Fibroblast of the aortic adventitia (primary cell): ENCODE measurements at regions not wholly inside any gene's neighbourhood (a gene's known extent, or its start where the extent isn't known, plus 50 kb on each side); places are given as distances from the start of the nearest gene placed in this dataset.
A peak's percentile ranks its signal among the peaks of the same experiment; 100 is the strongest.

ENCODE experiments used
- DNase-seq: peaks from one replicate; pipeline ENCODE4 v3.0.0-alpha.2; 2010; ENCODE audit warnings: low read depth
- H3K4me3 ChIP-seq: 2 replicates; pipeline ENCODE4 v1.5.1; 2011; ENCODE audit warnings: low read depth, mild to moderate bottlenecking, control low read depth, low read length, moderate library complexity
- TF ChIP-seq, protein P1 (sequence below): IDR thresholded peaks from 2 replicates; pipeline ENCODE4 v1.5.1; 2011; ENCODE audit warnings: mild to moderate bottlenecking, low read length, control low read depth, inconsistent platforms; ENCODE audit not compliant: insufficient read depth

DNA sequence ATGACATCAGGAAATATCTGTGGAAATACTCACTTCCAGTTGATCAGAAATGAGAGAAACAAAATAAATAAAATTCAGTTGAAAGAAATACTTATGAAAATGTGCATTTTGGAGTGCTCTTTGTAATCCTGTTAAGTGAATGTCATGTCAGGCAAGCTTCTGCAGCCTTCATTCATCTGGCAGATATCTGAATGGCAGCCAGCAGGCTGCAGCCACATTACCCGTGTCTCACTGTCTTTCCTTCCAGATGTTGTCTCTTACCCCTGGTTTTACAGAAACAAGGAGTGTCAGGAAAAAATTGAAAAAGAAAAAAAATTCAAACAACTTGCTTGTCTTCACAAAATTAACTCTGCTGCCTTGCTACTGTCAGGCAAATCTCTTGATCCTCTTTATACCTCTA, 445.0 kb upstream of the RIOK2 start:
- H3K4me3 ChIP-seq: no peak overlapping the region
- DNase-seq: peak; percentile 10
- TF ChIP-seq, protein P1, sequence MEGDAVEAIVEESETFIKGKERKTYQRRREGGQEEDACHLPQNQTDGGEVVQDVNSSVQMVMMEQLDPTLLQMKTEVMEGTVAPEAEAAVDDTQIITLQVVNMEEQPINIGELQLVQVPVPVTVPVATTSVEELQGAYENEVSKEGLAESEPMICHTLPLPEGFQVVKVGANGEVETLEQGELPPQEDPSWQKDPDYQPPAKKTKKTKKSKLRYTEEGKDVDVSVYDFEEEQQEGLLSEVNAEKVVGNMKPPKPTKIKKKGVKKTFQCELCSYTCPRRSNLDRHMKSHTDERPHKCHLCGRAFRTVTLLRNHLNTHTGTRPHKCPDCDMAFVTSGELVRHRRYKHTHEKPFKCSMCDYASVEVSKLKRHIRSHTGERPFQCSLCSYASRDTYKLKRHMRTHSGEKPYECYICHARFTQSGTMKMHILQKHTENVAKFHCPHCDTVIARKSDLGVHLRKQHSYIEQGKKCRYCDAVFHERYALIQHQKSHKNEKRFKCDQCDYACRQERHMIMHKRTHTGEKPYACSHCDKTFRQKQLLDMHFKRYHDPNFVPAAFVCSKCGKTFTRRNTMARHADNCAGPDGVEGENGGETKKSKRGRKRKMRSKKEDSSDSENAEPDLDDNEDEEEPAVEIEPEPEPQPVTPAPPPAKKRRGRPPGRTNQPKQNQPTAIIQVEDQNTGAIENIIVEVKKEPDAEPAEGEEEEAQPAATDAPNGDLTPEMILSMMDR: no peak

DNA sequence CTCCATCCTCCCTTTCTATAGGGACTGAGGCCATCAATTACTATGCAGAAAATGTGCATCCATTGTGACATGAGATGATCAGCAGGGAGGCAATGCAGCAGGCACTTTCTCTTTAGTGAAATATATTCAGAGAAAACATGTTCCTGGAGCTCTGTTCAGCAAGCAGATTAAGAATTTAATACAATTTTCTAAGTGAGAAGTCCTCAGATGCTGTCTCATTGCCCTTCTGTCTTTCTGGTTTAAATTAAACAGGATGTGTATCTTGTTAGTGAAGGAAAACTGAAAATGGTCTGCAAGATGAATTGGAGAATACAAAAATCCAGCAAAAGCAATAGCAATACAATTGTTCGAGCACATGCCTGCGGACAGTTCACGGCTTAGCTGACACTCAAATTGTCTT, 445.8 kb upstream of the RIOK2 start:
- DNase-seq: peak; percentile 3
- no peak overlapping the region for H3K4me3 ChIP-seq
- TF ChIP-seq, protein P1: no peak

DNA sequence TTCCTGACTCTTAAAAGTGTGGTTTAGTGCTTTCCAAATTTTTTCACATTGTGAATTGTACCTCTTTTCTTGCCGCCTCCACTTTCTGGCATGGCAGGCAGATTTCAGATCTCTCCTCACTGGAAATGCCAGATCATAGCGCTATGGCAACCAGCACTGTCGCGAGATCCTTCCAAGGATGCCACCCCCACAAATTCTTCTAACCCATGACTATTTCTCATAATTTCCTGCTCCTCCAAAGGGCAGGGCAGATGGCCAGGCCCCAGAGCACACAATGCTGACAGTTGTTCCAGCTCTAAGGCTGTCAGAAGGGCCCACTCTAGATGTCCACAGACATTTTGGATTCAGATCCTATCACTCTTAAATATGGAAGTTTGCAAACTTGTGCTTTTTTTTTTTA, 446.2 kb upstream of the RIOK2 start:
- peak; percentile 79 for DNase-seq
- TF ChIP-seq, protein P1: no peak
- H3K4me3 ChIP-seq: no peak overlapping the region

DNA sequence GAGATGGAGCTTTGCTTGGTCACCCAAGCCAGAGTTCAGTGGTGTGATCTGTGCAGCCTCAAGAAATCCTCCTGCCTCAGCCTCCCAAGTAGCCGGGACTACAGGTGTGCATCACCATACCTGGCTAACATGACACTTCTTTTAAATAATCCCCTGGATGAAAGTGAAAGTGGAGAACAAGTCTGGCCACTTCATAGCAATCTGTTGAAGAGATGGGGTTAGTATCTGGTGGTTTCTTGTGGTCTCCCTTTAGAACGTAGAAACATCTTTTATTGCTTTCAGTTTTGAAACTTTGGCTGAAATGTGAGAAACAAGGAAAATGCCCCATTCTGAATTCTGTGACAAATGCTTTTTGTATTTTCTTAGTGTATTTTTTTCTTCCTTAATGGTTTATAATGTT, 452.5 kb upstream of the RIOK2 start:
- TF ChIP-seq, protein P1: no peak
- no peak overlapping the region for H3K4me3 ChIP-seq
- DNase-seq: no peak

DNA sequence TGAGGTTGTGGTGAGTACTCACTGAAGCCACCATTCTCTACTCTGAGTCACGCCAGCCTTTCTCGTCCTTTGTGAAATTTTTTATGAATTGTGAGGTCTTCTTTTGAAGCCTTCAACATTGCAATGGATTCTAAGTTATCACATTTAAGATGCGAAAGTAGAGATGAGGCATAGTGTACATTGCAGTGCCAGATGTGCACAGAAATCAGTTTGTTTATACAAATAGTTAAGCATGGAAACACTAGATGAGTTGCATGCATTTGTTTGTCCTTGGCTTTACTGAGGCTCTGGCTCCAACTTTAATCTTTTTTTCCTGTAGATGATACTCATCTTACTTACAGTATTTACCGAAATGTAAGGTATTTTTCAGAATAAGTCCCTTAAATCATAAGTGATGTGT, 453.7 kb upstream of the RIOK2 start:
- TF ChIP-seq, protein P1: no peak
- DNase-seq: no peak
- H3K4me3 ChIP-seq: no peak overlapping the region

DNA sequence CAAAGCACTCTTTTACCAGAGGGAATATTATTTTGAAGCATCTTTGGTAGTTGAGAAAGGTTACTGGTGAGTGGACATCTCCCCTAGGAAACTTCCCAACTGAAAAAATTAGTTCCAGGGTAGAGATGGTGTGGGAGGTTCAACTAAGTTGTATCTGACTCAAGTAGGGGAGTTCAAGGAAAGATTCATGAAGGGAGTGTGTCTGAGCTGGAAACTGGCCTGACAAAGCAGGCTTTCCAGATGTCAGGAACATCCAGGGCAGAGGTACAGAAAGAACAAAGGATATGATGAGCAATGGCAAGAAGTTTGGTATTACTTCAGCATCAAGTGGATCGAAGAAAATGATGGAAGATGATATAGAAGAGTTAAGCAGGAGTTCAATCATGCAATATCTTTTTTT, 458.0 kb upstream of the RIOK2 start:
- TF ChIP-seq, protein P1: no peak
- H3K4me3 ChIP-seq: no peak overlapping the region
- no peak for DNase-seq

DNA sequence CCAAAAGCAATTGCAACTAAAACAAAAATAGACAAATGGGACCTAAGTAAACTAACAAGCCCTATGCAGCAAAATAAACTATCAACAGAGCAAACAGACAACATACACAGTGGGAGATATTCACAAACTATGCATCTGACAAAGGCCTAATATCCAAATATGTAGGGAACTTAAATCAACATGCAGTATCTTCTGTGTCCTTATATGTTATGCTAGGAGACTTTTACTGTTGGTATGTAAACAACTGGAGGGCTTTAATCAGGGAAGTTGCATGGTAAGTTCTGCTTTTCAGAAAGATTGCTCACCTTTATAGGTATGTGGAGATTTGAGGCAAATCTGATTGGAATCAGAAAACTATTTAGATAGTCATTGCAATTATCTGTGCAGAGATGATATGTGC, 461.2 kb upstream of the RIOK2 start:
- TF ChIP-seq, protein P1: no peak
- no peak overlapping the region for H3K4me3 ChIP-seq

More for the DNA sequence above, 461.2 kb upstream of the RIOK2 start:
- no peak for DNase-seq
